Trophoblast cell (in vitro differentiated cells and primary cell): ENCODE measurements at regions not wholly inside any gene's neighbourhood (a gene's known extent, or its start where the extent isn't known, plus 50 kb on each side); places are given as distances from the start of the nearest gene placed in this dataset.

Source experiments
- DNase-seq, 2 donors: peaks; one replicate each; pipeline ENCODE4 v3.0.0-alpha.2; 2016
- H2AFZ ChIP-seq: 2 replicates; pipeline ENCODE4 v1.6.1; 2013; ENCODE audit warnings: low read length, moderate library complexity, mild to moderate bottlenecking; ENCODE audit not compliant: insufficient read depth, poor library complexity
- H2AK5ac ChIP-seq: 2 replicates; pipeline ENCODE4 v1.6.1; 2013; ENCODE audit warnings: mild to moderate bottlenecking, low read length
- H2BK120ac ChIP-seq: 2 replicates; pipeline ENCODE4 v1.6.1; 2013; ENCODE audit warnings: low read length, mild to moderate bottlenecking, moderate library complexity; ENCODE audit not compliant: insufficient read depth, poor library complexity
- H2BK12ac ChIP-seq: 2 replicates; pipeline ENCODE4 v1.6.1; 2013; ENCODE audit warnings: mild to moderate bottlenecking, low read length, moderate library complexity
- H2BK5ac ChIP-seq: 2 replicates; pipeline ENCODE4 v1.6.1; 2013; ENCODE audit warnings: low read length, low read depth, moderate library complexity, mild to moderate bottlenecking; ENCODE audit not compliant: poor library complexity
- H3K14ac ChIP-seq: 2 replicates; pipeline ENCODE4 v1.6.1; 2013; ENCODE audit warnings: mild to moderate bottlenecking, low read length
- H3K18ac ChIP-seq: 2 replicates; pipeline ENCODE4 v1.6.1; 2013; ENCODE audit warnings: mild to moderate bottlenecking, low read length
- H3K23ac ChIP-seq: 2 replicates; pipeline ENCODE4 v1.6.1; 2013; ENCODE audit warnings: low read length
- H3K27ac ChIP-seq: 2 replicates; pipeline ENCODE4 v1.5.1; 2013; ENCODE audit warnings: low read depth, mild to moderate bottlenecking, inconsistent platforms, low read length, moderate library complexity
- H3K27me3 ChIP-seq: 2 replicates; pipeline ENCODE4 v1.6.1; 2013; ENCODE audit warnings: inconsistent platforms, mild to moderate bottlenecking, low read length, moderate library complexity; ENCODE audit not compliant: insufficient read depth
- H3K36me3 ChIP-seq, 2 experiments: 1 replicate in 1 of 2; 2 replicates in 1 of 2; pipeline ENCODE4 v1.6.1; 2013; ENCODE audit warnings: low read length in 2 of 2, mild to moderate bottlenecking in 2 of 2, moderate library complexity in 1 of 2; ENCODE audit not compliant: insufficient read depth in 2 of 2, control insufficient read depth in 1 of 2
- H3K4ac ChIP-seq: 2 replicates; pipeline ENCODE4 v1.6.1; 2013; ENCODE audit warnings: low read depth, mild to moderate bottlenecking, low read length, moderate library complexity
- H3K4me1 ChIP-seq, 2 experiments: 1 replicate in 1 of 2; 2 replicates in 1 of 2; pipeline ENCODE4 v1.6.1; 2013; ENCODE audit warnings: low read length in 2 of 2, mild to moderate bottlenecking in 2 of 2, moderate library complexity in 1 of 2; ENCODE audit not compliant: insufficient read depth in 2 of 2, control insufficient read depth in 1 of 2
- H3K4me2 ChIP-seq: 2 replicates; pipeline ENCODE4 v1.6.1; 2013; ENCODE audit warnings: inconsistent platforms, mild to moderate bottlenecking, low read length, moderate library complexity
- H3K4me3 ChIP-seq: 2 replicates; pipeline ENCODE4 v1.5.1; 2013; ENCODE audit warnings: mild to moderate bottlenecking, low read depth, low read length, inconsistent platforms
- H3K79me1 ChIP-seq: one replicate; pipeline ENCODE4 v1.6.1; 2013; ENCODE audit warnings: low read length
- H3K79me2 ChIP-seq: 2 replicates; pipeline ENCODE4 v1.6.1; 2013; ENCODE audit warnings: low read length, mild to moderate bottlenecking; ENCODE audit not compliant: control insufficient read depth, insufficient read depth, poor library complexity
- H3K9ac ChIP-seq: 2 replicates; pipeline ENCODE4 v1.6.1; 2013; ENCODE audit warnings: mild to moderate bottlenecking, low read length
- H3K9me3 ChIP-seq: 2 replicates; pipeline ENCODE4 v1.6.1; 2013; ENCODE audit warnings: low read depth, mild to moderate bottlenecking, control low read depth, inconsistent platforms, low read length; ENCODE audit not compliant: insufficient read depth
- H4K12ac ChIP-seq: 2 replicates; pipeline ENCODE4 v1.6.1; 2013; ENCODE audit warnings: low read depth, mild to moderate bottlenecking, low read length, moderate library complexity
- H4K8ac ChIP-seq: 2 replicates; pipeline ENCODE4 v1.6.1; 2013; ENCODE audit warnings: low read depth, mild to moderate bottlenecking, low read length, moderate library complexity
- H4K91ac ChIP-seq: one replicate; pipeline ENCODE4 v1.6.1; 2013; ENCODE audit warnings: low read depth, mild to moderate bottlenecking, low read length, moderate library complexity
- WGBS: extraction: QIAGEN DNeasy Blood & Tissue Kit; methylation state at CpG from one replicate; pipeline ENCODE4 v1.1.7; 2013; ENCODE audit warnings: missing lambda C conversion rate; ENCODE audit not compliant: insufficient read length, insufficient coverage; ENCODE audit errors: extremely low coverage; 5-methylcytosine and 5-hydroxymethylcytosine counted together

DNA sequence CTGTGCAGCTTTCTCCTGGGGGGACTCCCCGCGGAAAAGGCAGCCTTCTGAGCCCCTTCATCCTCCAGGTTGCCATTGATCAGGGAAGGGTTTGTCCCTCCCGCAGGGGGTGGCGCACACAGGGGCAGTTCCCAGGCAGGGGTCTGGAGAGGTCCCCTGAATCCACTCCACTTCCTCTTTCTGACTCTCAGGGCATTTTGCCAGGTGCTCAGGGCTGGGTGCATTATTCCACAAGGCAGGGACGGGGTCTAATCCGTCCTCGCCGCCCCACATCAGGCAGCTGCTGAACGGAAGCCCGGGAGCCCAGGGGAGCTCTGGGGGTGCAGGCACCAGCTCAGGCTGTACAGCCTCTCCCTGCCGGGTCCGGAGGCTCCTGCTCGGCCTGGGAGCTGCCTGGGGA lies 180.9 kb downstream of the TTLL2 start:
- H3K36me3 ChIP-seq: no peaks in the 10 kb centered on the region
- H3K79me1 ChIP-seq: no peaks in the 10 kb centered on the region
- H2AK5ac ChIP-seq: no peak overlapping the region
- H3K27me3 ChIP-seq: no peaks in the 10 kb centered on the region
- no peak overlapping the region for H3K9ac ChIP-seq
- WGBS: no CpG with 5 or more reads among the region's 13 CpGs
- H2BK12ac ChIP-seq: no peak overlapping the region
- DNase-seq: no peak
- H2AFZ ChIP-seq: no peak overlapping the region
- H3K27ac ChIP-seq: no peak overlapping the region
- no peak overlapping the region for H3K4me2 ChIP-seq
- no peak overlapping the region for H4K91ac ChIP-seq
- no peak overlapping the region for H3K18ac ChIP-seq
- H2BK120ac ChIP-seq: no peak overlapping the region
- H3K4ac ChIP-seq: no peak overlapping the region
- no peak overlapping the region for H3K14ac ChIP-seq
- H3K4me3 ChIP-seq: no peak overlapping the region
- H3K9me3 ChIP-seq: no peaks in the 10 kb centered on the region
- no peak overlapping the region for H4K8ac ChIP-seq
- no peaks in the 10 kb centered on the region for H3K79me2 ChIP-seq
- H3K4me1 ChIP-seq: no peaks in the 10 kb centered on the region
- H3K23ac ChIP-seq: no peak overlapping the region
- H4K12ac ChIP-seq: no peak overlapping the region
- H2BK5ac ChIP-seq: no peak overlapping the region

DNA sequence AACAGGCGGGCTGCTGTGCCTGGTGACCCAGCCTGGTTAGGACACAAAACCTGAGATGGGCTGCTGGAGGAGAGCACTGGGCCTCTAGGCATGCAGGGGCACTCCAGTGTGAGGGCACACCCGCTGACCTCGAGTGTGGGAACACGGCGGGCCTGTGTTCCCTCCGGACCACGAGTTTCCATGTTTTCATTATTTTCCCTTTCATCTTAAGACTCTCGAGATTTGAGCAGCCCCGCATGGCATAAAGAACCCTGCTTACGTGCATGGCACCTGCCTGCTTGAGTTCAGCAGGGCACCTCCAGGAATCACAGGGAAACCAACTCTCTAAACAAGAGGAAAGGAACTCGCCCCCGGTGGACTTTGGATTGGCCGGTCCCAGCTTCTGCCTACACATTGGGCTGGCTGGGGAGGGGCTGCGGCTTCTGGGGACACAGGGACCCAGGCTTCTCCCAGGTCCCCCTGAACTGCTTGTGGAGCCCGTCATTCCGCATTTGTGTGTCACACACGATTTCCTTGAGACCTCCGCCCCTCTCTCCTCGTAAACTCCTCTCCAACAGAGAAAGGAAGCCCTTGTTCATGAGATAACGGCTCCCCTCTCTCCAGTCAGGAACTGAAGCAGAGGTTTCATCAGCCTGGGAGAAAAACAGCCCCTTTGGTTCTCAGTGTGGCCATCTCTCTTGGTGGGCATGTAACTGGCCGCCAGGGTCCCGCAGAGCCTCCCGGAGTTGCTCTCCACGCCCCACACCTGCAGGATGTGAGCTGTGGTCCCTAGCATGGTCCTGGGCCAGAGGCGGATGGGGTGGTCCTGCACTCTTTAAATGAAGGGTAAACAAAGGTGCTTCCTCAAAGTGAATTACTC lies 181.8 kb downstream of the TTLL2 start:
- Histone ChIP-seq H3K27ac (no peak overlapping the region), H2AFZ (no peak overlapping the region), H4K91ac (no peak overlapping the region), H4K12ac (no peak overlapping the region), H3K4me3 (no peak overlapping the region), H3K27me3 (no peaks in the 10 kb centered on the region), H3K9me3 (no peaks in the 10 kb centered on the region), H2BK12ac (no peak overlapping the region), H3K18ac (no peak overlapping the region), H3K79me1 (no peaks in the 10 kb centered on the region), H3K79me2 (no peaks in the 10 kb centered on the region), H4K8ac (no peak overlapping the region), H2AK5ac (no peak overlapping the region), H3K9ac (no peak overlapping the region), H3K4ac (no peak overlapping the region), H2BK5ac (no peak overlapping the region), H3K14ac (no peak overlapping the region), H3K4me2 (no peak overlapping the region), H3K36me3 (no peaks in the 10 kb centered on the region), H3K23ac (no peak overlapping the region), H2BK120ac (no peak overlapping the region), H3K4me1 (no peaks in the 10 kb centered on the region)
- WGBS: no CpG with 5 or more reads among the region's 25 CpGs
- no peak for DNase-seq

DNA sequence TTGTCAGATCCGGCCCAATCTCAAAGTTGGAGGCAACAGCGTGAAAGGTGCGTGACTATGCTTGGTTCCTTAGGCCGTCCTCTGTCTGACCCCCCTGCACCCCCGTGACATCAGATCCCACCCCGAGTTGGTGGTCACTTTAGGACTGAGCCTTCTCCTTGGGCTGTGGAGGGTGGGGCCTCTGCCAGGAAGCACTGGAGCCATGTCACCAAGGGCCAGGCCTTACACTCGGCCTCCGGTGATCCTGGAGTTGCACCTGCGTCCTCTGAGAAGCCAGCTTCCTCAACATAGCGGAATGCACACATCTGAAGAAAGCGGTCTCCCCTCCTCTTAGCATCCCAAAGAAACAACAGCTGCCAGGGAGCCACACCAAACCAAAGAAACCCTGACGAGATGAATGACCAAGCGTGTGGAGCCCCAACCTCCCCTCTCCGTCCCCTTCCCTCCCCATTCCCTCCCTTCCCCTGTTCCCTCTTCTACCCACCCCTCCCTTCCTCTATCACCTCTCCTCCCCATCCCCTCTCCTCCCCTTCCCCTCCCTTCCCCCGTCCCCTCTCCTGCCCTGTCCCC lies 182.6 kb downstream of the TTLL2 start:
- WGBS: 86% methylated on average over 1 of the region's 15 CpGs
- H3K4me2 ChIP-seq: no peak overlapping the region
- no peak overlapping the region for H2AK5ac ChIP-seq
- no peaks in the 10 kb centered on the region for H3K4me1 ChIP-seq
- H3K4ac ChIP-seq: no peak overlapping the region
- H4K91ac ChIP-seq: no peak overlapping the region
- H2BK5ac ChIP-seq: no peak overlapping the region
- no peaks in the 10 kb centered on the region for H3K9me3 ChIP-seq
- no peak overlapping the region for H4K12ac ChIP-seq
- DNase-seq: no peak
- no peak overlapping the region for H2BK120ac ChIP-seq
- H3K36me3 ChIP-seq: no peaks in the 10 kb centered on the region
- no peak overlapping the region for H2AFZ ChIP-seq
- no peak overlapping the region for H3K23ac ChIP-seq
- no peak overlapping the region for H3K14ac ChIP-seq
- no peaks in the 10 kb centered on the region for H3K79me1 ChIP-seq
- H3K18ac ChIP-seq: no peak overlapping the region
- H3K4me3 ChIP-seq: no peak overlapping the region
- no peak overlapping the region for H3K9ac ChIP-seq
- no peaks in the 10 kb centered on the region for H3K27me3 ChIP-seq
- H4K8ac ChIP-seq: no peak overlapping the region
- H2BK12ac ChIP-seq: no peak overlapping the region
- H3K27ac ChIP-seq: no peak overlapping the region
- no peaks in the 10 kb centered on the region for H3K79me2 ChIP-seq

DNA sequence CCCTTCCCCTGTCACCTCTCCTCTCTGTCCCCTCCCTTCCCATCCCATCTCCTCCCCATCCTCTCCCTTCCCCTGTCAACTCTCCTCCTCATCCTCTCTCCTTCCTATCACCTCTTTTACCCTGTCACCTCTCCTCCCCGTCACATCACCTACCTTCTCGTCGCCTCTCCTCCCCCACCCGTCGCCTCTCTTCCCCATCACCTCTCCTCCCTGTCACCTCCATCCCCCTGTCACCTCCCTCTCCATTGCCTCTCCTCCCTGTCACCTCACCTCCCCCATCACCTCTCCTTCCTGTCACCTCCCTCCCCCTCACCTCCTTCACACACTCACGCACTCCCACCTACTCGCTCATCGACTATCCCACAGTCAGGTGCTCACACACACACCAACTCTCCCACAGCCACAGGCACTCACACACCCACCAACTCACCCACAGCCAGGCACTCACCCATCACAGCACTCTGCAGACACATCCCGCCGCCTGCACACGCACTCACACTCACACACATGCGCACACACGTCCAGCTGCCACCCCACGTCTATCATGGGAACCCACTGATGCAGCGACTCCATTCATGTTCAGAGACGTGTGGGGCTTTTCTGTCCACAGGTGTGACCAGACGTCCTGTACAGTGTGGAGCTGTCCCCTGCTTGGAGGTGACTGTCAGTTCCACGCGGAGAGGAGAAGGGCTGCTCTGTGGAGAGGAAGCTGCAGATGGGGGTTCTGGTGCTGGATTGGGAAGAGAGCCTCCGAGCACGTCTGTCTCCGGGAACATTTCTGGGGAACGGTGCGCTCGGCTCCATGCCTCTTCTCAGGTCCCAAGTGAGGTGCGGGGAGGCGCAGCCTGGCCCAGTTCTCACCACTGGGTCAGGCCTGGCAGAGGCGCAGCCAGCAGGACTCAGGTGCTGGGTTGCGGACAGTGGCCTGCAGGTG lies 184.3 kb downstream of the TTLL2 start:
- Histone ChIP-seq H3K79me1 (no peaks in the 10 kb centered on the region), H2BK5ac (no peak overlapping the region), H3K36me3 (no peaks in the 10 kb centered on the region), H3K4me2 (no peak overlapping the region), H3K27ac (no peak overlapping the region), H3K23ac (no peak overlapping the region), H3K79me2 (no peaks in the 10 kb centered on the region), H3K9ac (no peak overlapping the region), H3K4me3 (no peak overlapping the region), H3K9me3 (no peaks in the 10 kb centered on the region), H4K12ac (no peak overlapping the region), H3K27me3 (no peaks in the 10 kb centered on the region), H2AFZ (no peak overlapping the region), H2BK12ac (no peak overlapping the region), H3K4ac (no peak overlapping the region), H2BK120ac (no peak overlapping the region), H3K4me1 (no peaks in the 10 kb centered on the region), H4K91ac (no peak overlapping the region), H3K18ac (no peak overlapping the region), H4K8ac (no peak overlapping the region), H3K14ac (no peak overlapping the region), H2AK5ac (no peak overlapping the region)
- 100% methylated on average over 8 of the region's 29 CpGs for WGBS
- no peak for DNase-seq
